Activated T-cell treated with anti-CD3 and anti-CD28 coated beads, Interleukin-2, amount 50 U/mL, for 24 hours (primary cell): ENCODE measurements at regions not wholly inside any gene's neighbourhood (a gene's known extent, or its start where the extent isn't known, plus 50 kb on each side); places are given as distances from the start of the nearest gene placed in this dataset.
"Not testable (repeated sequence)": the region's sequence is repeated elsewhere in the genome, so short reads cannot be mapped to it uniquely, and the experiment has no call there.

Experiments
- DNase-seq: peaks from one replicate; pipeline ENCODE4 v3.0.0-alpha.2; 2020
- H3K27ac Mint-ChIP-seq: 2 replicates; pipeline ENCODE4 v1.8.0; 2020; ENCODE audit warnings: mild to moderate bottlenecking, mixed read lengths
- H3K27me3 Mint-ChIP-seq: 2 replicates; pipeline ENCODE4 v1.8.0; 2020; ENCODE audit warnings: mixed read lengths
- H3K36me3 Mint-ChIP-seq: 2 replicates; pipeline ENCODE4 v1.8.0; 2020; ENCODE audit warnings: low read depth, mixed read lengths
- H3K4me1 Mint-ChIP-seq: 2 replicates; pipeline ENCODE4 v1.8.0; 2020; ENCODE audit warnings: low read depth, mixed read lengths
- H3K4me3 Mint-ChIP-seq: 2 replicates; pipeline ENCODE4 v1.8.0; 2020; ENCODE audit warnings: mild to moderate bottlenecking, moderate library complexity, mixed read lengths
- H3K9me3 Mint-ChIP-seq: 2 replicates; pipeline ENCODE4 v1.8.0; 2020; ENCODE audit warnings: mixed read lengths

DNA sequence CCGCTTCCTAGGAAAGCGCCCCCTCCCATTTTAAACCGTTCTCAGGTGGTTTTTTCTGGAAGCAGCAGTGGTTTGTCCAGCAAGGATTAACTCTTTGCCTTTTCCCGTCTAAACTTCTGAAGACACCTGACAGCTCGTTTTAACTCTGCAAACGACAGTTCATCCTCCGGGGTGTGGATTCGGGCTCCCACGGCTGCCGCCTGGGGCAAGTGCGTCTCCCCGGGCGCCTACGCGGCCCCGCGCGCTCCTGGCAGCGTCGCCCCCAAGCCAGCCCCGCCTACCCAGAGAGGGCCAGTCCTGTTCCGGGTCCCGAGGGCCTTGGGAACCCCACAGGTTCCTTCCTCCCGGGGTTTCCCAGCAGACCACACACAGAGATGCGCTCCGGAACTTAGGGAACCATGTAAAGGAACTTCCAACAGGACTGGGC, 54.4 kb downstream of the PRR18 start:
- peaks cover 20% of the 10 kb centered on the region for H3K4me1 Mint-ChIP-seq
- no peaks in the 10 kb centered on the region for H3K9me3 Mint-ChIP-seq
- H3K27ac Mint-ChIP-seq, result no peak overlapping the region
- no peak for DNase-seq
- H3K36me3 Mint-ChIP-seq, result no peaks in the 10 kb centered on the region
- peak overlapping the region; percentile 72 for H3K4me3 Mint-ChIP-seq
- peaks cover 66% of the 10 kb centered on the region for H3K27me3 Mint-ChIP-seq

DNA sequence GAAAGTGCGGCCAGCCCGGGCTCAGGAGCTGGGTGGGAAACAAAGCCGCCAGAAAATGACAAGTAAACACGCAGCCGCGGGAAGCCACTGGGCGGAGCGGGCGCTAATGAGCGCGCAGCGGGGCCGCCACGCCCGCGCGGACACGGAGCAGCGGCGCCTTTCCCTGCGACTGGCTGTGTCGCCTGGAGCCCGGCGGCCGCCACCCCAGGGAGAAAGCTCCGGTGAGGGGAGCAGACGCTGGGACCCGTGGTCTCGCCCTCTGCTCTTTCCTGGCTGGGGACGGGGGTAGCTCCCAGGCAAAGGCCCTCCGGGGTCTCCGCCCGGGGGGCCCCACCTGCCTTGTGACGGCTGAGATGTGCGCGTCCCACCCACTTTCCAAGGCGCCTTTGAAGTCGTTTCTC, 54.9 kb downstream of the PRR18 start:
- Mint-ChIP-seq H3K4me1 (peaks cover 15% of the 10 kb centered on the region), H3K27me3 (peaks cover 61% of the 10 kb centered on the region), H3K36me3 (no peaks in the 10 kb centered on the region), H3K4me3 (peak overlapping the region; percentile 72), H3K27ac (no peak overlapping the region), H3K9me3 (no peaks in the 10 kb centered on the region)
- peak; percentile 56 for DNase-seq

DNA sequence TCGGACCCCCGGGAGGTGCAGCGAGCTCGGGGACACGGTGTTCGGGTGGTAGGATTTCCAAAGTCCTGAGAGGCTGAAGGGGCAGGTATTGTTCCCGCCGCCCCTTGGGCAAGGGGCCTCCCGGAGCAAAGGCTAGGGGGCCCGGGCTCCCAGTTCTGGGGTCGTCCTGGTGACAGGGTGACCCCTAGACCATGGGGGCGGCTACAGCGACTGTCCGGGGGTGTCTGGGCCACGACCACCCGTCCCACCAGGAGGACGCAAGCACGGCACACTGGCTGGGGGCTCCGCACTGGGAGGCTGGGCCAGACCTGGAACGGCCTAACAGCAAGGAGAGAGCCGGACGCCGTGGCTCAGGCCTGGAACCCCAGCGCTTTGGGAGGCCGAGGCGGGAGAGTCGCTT, 55.6 kb downstream of the PRR18 start:
- peaks cover 54% of the 10 kb centered on the region for H3K27me3 Mint-ChIP-seq
- H3K36me3 Mint-ChIP-seq, result no peaks in the 10 kb centered on the region
- DNase-seq, result no peak
- peaks cover 8% of the 10 kb centered on the region for H3K4me1 Mint-ChIP-seq
- H3K9me3 Mint-ChIP-seq, result no peaks in the 10 kb centered on the region
- H3K27ac Mint-ChIP-seq, result no peak overlapping the region
- no peak overlapping the region for H3K4me3 Mint-ChIP-seq

DNA sequence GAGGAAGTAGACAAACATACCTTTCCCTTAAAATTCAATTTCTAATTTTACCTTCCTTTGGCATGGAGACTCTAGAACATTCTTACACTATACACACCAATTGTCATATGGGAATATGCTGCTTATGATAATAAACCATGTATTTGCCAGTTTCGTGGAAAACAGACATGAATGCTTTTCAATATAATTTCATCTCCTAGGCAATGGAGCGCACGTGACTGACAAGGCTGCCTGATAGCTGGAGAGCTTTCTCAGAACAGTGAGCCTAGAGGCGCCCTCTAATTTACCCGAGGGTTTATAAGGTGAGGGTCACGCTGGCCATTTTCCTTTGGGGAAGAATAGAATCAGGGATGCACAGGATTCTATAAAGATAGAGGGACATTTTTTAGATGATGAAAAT, 56.5 kb downstream of the PRR18 start:
- Mint-ChIP-seq H3K36me3 (no peaks in the 10 kb centered on the region), H3K27me3 (peaks cover 45% of the 10 kb centered on the region), H3K9me3 (no peaks in the 10 kb centered on the region), H3K27ac (no peak overlapping the region), H3K4me1 (peaks cover 8% of the 10 kb centered on the region), H3K4me3 (no peak overlapping the region)
- no peak for DNase-seq

DNA sequence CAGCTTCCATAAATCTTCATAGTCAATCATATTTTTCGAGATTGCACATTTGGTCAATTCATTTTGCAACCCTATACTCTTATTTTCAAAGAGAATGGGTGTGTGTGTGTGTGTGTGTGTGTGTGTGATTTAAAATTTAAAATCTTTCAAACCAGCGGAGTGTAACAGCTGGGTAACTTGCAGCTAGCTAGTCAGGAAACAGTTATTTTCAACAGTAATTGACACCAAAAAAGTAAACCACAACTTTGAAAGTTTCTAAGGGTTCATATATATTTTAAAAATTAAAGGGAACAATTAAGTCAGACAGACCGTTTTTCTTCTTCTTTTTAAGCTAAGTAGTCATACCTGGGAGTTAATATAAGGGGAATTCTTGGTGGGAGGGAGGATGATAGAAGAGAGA, 57.0 kb downstream of the PRR18 start:
- Mint-ChIP-seq H3K4me1 (peaks cover 8% of the 10 kb centered on the region), H3K9me3 (no peaks in the 10 kb centered on the region), H3K27me3 (peaks cover 41% of the 10 kb centered on the region), H3K36me3 (no peaks in the 10 kb centered on the region), H3K4me3 (no peak overlapping the region), H3K27ac (no peak overlapping the region)
- no peak for DNase-seq

DNA sequence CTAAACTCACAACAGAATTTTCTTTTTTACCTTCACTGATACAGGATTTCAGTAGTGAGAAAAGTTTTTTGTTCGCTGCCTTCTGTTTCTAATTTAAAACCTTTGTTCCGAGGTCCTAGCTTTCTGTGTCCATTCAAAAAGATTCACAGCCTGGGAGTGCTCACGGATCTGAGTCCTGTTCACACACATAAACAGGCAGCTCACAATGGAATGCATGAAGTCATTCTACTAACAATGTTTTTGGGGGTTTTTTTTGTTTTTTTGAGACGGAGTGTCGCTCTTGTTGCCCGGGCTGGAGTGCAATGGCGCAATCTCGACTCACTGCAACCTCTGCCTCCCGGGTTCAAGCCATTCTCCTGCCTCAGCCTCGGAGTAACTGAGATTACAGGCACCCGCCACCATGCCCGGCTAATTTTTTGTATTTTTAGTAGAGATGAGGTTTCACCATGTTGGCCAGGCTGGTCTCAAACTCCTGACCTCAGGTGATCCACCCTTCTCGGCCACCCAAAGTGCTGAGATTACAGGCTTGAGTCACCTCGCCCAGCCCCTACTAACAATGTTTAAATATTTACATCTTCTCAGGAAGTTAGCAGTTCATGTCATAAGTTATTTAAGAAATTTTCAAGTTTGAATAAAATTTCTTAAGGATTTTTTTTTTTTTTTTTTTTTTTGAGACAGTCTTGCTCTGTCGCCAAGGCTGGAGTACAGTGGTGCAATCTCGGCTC, 59.0 kb downstream of the PRR18 start:
- H3K36me3 Mint-ChIP-seq, H3K27ac Mint-ChIP-seq, H3K9me3 Mint-ChIP-seq, DNase-seq, H3K4me3 Mint-ChIP-seq: not testable (repeated sequence)
- peaks cover 30% of the 10 kb centered on the region for H3K27me3 Mint-ChIP-seq
- peaks cover 22% of the 10 kb centered on the region for H3K4me1 Mint-ChIP-seq

DNA sequence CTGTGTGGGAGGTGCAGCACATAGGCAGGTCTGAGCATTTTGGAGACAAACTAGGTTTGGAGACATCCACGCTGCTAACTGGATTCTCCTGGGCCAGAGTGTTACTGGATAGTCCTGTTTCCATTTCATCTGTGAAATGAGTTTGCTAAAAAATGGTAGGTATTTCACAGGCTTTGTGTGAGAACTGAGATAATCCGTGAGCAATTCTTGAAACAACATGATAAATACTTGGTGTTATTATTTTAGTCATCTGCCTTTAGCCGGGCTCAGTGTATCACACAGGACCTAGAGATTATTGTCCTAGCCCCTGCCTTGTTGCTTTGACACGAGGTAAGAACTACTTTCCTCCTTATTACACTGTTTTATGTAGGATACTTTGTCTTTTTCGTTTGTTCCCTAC, 63.0 kb downstream of the PRR18 start:
- H3K4me3 Mint-ChIP-seq, result no peak overlapping the region
- H3K27me3 Mint-ChIP-seq, result peaks cover 7% of the 10 kb centered on the region
- H3K36me3 Mint-ChIP-seq, result no peaks in the 10 kb centered on the region
- no peak for DNase-seq
- peaks cover 24% of the 10 kb centered on the region for H3K4me1 Mint-ChIP-seq
- no peaks in the 10 kb centered on the region for H3K9me3 Mint-ChIP-seq
- no peak overlapping the region for H3K27ac Mint-ChIP-seq

DNA sequence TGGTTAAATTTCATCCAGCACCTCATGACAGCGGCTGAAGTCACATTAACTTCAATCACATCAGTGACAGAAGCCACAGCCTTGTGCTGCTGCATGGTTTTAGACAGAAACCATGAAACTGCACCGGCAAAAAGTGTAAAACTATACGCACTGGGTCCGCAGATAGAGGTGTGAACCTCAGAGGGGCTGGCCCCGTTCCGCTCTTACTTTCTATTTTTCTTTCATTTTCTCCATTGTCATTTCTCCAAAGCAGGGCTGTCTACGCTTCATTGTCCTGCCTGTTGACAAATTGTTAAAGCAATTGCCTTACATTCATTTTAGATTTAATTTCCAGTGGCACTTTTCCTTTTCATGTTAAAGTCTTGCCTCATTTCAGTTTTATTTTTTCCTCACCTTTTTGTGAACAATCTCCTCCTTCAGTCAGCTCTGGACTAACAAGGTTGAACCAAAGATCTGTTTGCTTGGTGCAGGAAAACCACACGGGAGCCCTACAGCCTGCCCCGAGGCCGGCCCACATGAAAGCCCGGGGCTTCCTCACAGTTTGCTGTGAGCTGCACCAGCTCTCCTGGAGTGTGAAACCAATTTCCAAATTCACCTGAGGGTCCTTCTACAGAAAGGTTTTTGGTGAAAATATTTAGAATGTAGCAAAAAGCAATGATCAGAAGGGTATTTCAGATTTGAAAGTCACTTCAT, 63.7 kb downstream of the PRR18 start:
- no peak for DNase-seq
- H3K9me3 Mint-ChIP-seq, result no peaks in the 10 kb centered on the region
- H3K4me1 Mint-ChIP-seq, result peaks cover 24% of the 10 kb centered on the region
- no peaks in the 10 kb centered on the region for H3K36me3 Mint-ChIP-seq
- peaks cover 2% of the 10 kb centered on the region for H3K27me3 Mint-ChIP-seq
- peak overlapping the region; percentile 42 for H3K27ac Mint-ChIP-seq
- peak overlapping the region; percentile 58 for H3K4me3 Mint-ChIP-seq

DNA sequence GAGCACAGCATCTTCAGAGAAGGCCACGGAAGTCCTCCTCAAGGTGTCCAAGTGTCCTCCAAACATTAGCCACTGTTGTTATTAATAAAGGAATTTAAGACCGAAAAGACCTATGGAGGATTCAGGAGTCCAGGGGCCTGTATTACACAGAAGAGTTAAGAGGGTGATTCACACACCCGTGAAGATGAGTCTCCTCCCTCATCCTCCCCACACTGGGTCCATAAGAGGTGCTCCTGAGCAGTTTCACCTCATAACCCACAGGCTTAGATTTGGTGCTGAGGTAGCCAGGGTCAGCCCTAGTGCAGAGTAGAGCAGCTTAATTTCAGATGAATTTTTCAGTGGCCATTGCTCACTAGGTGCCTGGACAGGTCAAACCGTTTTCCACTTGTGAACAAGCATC, 65.3 kb downstream of the PRR18 start:
- peaks cover 5% of the 10 kb centered on the region for H3K27me3 Mint-ChIP-seq
- no peak overlapping the region for H3K27ac Mint-ChIP-seq

DNA sequence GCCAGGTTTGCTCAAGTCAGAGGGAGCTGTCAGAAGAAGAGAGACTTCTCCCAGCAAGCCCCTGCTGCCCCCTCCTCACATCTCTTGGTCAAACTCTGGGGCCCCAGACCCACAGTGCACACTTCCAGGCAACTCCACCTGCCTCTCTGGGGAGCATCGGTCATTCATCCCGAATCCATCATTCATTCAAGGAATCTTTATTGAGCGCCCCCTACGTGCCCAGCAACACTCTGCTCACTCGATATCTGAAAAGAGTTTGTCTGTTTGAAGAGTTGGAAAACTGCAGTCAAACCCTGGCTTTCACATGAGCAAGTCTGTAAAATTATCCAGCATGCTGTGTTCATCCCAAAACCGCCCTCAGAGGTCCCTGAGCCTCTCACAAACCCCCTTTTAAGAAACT, 66.2 kb downstream of the PRR18 start:
- H3K36me3 Mint-ChIP-seq, result no peaks in the 10 kb centered on the region
- no peak for DNase-seq
- no peak overlapping the region for H3K27ac Mint-ChIP-seq
- peaks cover 7% of the 10 kb centered on the region for H3K27me3 Mint-ChIP-seq
- H3K4me3 Mint-ChIP-seq, result no peak overlapping the region
- H3K9me3 Mint-ChIP-seq, result no peaks in the 10 kb centered on the region
- H3K4me1 Mint-ChIP-seq, result peaks cover 24% of the 10 kb centered on the region

More for the DNA sequence above, 65.3 kb downstream of the PRR18 start:
- H3K4me1 Mint-ChIP-seq, result peaks cover 24% of the 10 kb centered on the region
- DNase-seq, result no peak
- no peaks in the 10 kb centered on the region for H3K36me3 Mint-ChIP-seq
- H3K9me3 Mint-ChIP-seq, result no peaks in the 10 kb centered on the region
- no peak overlapping the region for H3K4me3 Mint-ChIP-seq

DNA sequence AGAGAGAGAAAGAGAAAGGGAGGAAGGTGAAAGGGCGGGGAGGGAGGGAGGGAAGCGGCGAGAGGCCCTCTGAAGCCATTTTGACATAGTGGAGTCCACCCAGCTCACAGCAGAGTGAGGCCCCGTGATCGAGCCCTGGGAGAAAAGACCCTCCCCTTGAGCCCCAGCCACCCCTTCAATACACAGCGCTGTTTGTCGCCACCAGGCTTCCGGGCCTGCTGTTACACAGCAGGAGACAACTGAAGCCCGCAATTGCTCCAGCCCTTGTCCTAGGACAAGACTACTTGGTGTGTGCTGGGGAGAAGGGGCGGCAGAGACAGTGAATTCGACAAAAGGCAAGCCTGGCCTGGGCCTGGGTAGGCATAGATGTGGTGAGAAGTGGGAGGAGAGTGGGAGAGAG, 67.3 kb downstream of the PRR18 start:
- no peaks in the 10 kb centered on the region for H3K36me3 Mint-ChIP-seq
- H3K4me3 Mint-ChIP-seq, result no peak overlapping the region
- H3K27me3 Mint-ChIP-seq, result peaks cover 13% of the 10 kb centered on the region
- DNase-seq, result no peak
- no peaks in the 10 kb centered on the region for H3K9me3 Mint-ChIP-seq
- H3K27ac Mint-ChIP-seq, result no peak overlapping the region
- peaks cover 24% of the 10 kb centered on the region for H3K4me1 Mint-ChIP-seq

DNA sequence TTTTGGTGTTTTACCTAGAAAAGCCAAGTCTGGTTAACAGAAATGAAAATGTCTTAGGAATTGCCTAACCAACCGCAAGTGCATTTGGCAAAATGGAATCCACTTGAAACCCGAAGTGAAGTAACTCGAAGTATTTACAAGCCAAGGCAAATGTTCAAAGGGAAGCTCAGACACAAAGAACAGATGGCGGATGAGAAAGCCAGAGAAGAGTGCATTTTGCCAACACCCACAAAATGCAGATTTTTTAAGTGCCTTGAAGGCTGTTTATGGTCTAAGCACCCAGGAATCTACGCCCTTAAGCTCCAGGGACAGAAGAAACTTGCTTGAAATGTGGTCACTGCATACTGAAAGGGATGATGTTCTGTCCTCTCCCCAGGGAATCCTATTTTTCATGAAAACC, 70.0 kb upstream of the TBXT start:
- H3K36me3 Mint-ChIP-seq, result no peaks in the 10 kb centered on the region
- H3K27ac Mint-ChIP-seq, result no peak overlapping the region

DNA sequence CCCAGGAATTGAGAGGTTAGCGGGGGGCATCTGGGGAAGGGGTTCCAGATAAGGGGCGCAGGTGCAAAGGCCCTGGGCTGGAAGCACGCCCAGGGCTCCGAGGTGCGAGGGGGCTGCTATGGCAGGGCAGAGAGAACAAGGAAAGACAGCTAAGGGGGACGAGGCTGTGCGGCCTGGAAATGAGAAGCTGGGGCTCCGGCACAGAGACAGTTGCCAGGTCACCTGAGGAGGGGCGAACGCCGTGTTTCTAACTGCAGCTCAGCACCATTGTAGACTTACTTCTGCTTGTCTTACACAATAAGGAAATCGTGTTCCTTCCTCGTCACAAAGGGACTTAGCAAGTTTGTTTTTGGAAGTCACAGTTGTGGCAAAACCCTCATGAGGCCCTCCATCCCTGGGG, 68.9 kb upstream of the TBXT start:
- no peak for DNase-seq
- peaks cover 2% of the 10 kb centered on the region for H3K4me1 Mint-ChIP-seq

More for the DNA sequence above, 70.0 kb upstream of the TBXT start:
- Mint-ChIP-seq H3K27me3 (peaks cover 35% of the 10 kb centered on the region), H3K4me3 (no peak overlapping the region), H3K4me1 (peaks cover 2% of the 10 kb centered on the region), H3K9me3 (no peaks in the 10 kb centered on the region)
- DNase-seq, result no peak

DNA sequence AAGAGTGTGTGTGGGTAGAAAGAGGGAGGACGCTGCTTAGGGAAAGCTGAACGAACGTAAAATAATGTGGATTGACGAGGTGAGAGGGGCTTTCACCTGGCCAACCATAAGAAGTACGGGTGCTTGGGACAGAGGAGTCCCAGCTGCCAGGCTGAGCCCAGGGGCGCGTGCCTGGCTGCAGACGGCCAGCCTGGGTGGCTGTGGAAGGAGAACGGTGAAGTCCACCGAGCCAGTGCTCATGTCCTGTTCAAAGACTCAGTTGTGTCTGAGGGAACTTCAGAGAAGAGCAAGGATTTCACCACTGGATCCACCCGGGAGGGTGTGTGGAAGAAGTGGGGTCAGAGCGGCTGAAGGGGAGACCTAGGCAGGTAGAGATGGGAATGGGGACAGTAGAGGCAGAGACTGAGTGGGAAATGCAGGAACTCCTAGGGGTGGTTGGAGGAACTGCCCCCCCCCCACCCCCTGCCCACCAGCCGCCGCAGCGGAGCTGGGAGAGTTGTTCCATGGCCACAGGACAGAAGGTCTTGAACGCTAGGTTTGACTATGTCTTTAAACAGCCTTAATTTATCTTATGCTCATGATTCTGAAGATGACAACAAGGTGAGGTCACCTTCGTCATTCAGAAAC, 68.1 kb upstream of the TBXT start:
- no peaks in the 10 kb centered on the region for H3K9me3 Mint-ChIP-seq
- H3K4me1 Mint-ChIP-seq, result peaks cover 4% of the 10 kb centered on the region
- no peak overlapping the region for H3K4me3 Mint-ChIP-seq
- no peak for DNase-seq
- no peaks in the 10 kb centered on the region for H3K36me3 Mint-ChIP-seq
- peaks cover 40% of the 10 kb centered on the region for H3K27me3 Mint-ChIP-seq
- H3K27ac Mint-ChIP-seq, result no peak overlapping the region

More for the DNA sequence above, 68.9 kb upstream of the TBXT start:
- no peaks in the 10 kb centered on the region for H3K9me3 Mint-ChIP-seq
- H3K27ac Mint-ChIP-seq, result no peak overlapping the region
- peaks cover 40% of the 10 kb centered on the region for H3K27me3 Mint-ChIP-seq
- no peaks in the 10 kb centered on the region for H3K36me3 Mint-ChIP-seq
- H3K4me3 Mint-ChIP-seq, result no peak overlapping the region

DNA sequence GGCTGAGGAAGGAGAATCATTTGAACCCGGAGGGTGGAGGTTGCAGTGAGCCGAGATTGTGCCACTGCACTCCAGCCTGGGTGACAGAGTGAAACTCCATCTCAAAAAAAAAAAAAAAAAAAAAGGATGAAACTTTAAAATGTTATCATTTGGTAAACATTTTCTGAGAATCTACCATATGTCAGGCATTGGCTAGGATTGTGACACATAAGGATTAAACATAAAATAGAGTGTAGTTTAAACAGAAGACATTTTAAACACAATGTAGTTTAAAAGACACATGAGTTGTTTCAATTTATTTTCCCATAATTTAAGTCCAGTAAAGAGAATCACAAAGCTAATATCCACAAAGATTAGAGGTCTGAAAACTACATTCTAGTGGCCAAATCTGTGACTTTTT, 63.5 kb upstream of the TBXT start:
- peaks cover 63% of the 10 kb centered on the region for H3K27me3 Mint-ChIP-seq

More for the DNA sequence above, 63.5 kb upstream of the TBXT start:
- H3K4me1 Mint-ChIP-seq, result peaks cover 10% of the 10 kb centered on the region
- not testable (repeated sequence) for H3K9me3 Mint-ChIP-seq, DNase-seq, H3K36me3 Mint-ChIP-seq, H3K4me3 Mint-ChIP-seq, H3K27ac Mint-ChIP-seq
